Superior temporal gyrus (tissue), 1 donor: ENCODE measurements at regions not wholly inside any gene's neighbourhood (a gene's known extent, or its start where the extent isn't known, plus 50 kb on each side); places are given as distances from the start of the nearest gene placed in this dataset.
A peak's percentile ranks its signal among the peaks of the same experiment; 100 is the strongest.
"Not testable (repeated sequence)": the region's sequence is repeated elsewhere in the genome, so short reads cannot be mapped to it uniquely, and the experiment has no call there.

Experiments
- DNase-seq: peaks from one replicate; pipeline ENCODE4 v3.0.0-alpha.2; 2016; ENCODE audit errors: extremely low spot score

GRCh38 chr2:175256806-175257585 lies 75.5 kb upstream of the ATP5MC3 start:
- DNase-seq, result no peak

GRCh38 chr2:175256391-175256790 lies 74.9 kb upstream of the ATP5MC3 start:
- DNase-seq, result not testable (repeated sequence)

GRCh38 chr2:175253871-175254270 lies 72.4 kb upstream of the ATP5MC3 start:
- DNase-seq, result no peak

- peak; percentile 74 for DNase-seq
These were observed 70.0 kb upstream of the ATP5MC3 start for GRCh38 chr2:175251425-175252041.

- DNase-seq, result no peak
These were observed 65.6 kb upstream of the ATP5MC3 start for GRCh38 chr2:175247159-175247558.

DNA sequence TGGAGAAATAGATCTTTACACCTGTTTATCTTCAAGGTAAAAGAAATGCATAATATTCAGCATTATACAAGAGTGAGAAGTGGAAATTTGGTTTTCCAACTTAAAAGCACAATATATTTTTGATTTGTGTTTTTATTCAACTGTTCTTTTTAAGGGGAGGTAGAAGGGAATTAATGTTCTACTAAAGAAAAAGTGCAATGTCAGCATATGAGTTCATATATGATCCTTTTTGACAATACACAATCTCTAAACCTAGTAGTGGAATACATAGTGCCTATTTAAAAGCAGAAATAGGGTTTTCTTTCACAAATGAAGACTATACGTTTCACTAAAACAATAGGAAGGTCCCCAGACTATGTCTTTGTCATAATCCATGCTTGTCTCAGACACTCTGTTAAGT lies 63.2 kb upstream of the ATP5MC3 start:
- no peak for DNase-seq

GRCh38 chr2:175241691-175242090 lies 60.2 kb upstream of the ATP5MC3 start:
- DNase-seq, result no peak

GRCh38 chr2:175240033-175240432 lies 58.5 kb upstream of the ATP5MC3 start:
- DNase-seq, result not testable (repeated sequence)

GRCh38 chr2:175236930-175237329 lies 55.4 kb upstream of the ATP5MC3 start:
- no peak for DNase-seq

DNA sequence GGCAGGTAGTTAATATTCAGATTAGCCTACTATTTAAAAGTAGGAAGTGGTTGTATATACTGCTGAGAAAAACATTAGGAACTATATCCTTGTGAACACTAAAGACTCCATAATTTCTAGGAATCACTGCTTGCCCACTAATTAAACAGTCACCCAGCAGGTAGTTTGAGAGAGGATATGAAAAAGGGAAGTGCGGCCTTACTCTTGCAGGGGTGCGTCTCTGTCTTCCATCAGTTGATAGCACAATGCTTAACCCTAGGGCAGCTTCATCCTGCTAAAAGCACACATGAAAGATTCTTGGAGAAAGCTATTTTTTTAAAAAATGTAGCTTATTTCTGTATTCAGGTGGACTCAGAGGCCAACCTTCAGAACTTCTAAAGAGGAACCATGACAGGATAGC lies 53.1 kb upstream of the ATP5MC3 start:
- DNase-seq, result no peak

- no peak for DNase-seq
These were observed 52.6 kb upstream of the ATP5MC3 start for GRCh38 chr2:175234153-175234552.

DNA sequence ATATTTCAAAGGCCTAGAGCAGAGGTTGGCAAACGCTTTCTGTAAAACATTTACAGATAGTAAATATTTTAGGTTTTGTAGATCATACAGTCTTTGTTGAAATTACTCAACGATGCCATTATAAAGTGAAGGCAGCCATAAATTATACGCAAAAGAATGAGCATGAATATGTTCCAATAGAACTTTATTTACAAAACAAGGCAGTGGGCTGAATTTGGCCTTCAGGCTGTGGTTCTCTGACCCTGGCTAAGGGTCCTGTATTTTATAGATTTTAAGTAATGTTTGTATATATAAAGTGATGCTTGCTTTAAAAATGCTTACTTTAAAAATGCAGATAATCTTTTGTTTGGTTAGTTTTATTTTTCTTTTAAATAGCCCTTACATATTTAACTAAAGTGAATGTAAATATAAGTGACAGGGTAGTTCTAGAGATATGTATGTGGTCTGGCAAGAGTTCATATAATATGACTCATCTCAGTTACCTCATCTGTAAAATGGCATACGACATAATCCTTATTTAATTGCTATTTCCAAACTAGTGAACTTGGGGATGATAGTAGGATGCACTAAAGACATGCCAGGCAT lies 51.7 kb upstream of the ATP5MC3 start:
- DNase-seq, result no peak
